ENCODE measurements at regions not wholly inside any gene's neighbourhood (a gene's known extent, or its start where the extent isn't known, plus 50 kb on each side); places are given as distances from the start of the nearest gene placed in this dataset.

GRCh38 chr5:128019391-128019790, 64.2 kb upstream of the SLC12A2 start (continued):
- TF ChIP-seq ZBTB11 (tag by site-specific recombination; conservative IDR thresholded peaks at IDR 0.05; ENCODE audit: low read depth) (no peak), ZSCAN5A (tag by site-specific recombination; IDR thresholded peaks at IDR 0.05) (no peak), TRIM28 (IDR thresholded peaks at IDR 0.05; ENCODE audit: borderline replicate concordance, low read length) (no peak), ZNF202 (tag by site-specific recombination; IDR thresholded peaks at IDR 0.05; ENCODE audit: borderline replicate concordance) (no peak), KLF16 (tag by site-specific recombination; IDR thresholded peaks at IDR 0.05) (no peak), ZBTB1 (tag by site-specific recombination; IDR thresholded peaks at IDR 0.05) (no peak), ZNF473 (tag by site-specific recombination; IDR thresholded peaks at IDR 0.05) (no peak), GLIS2 (tag by site-specific recombination; IDR thresholded peaks at IDR 0.05) (no peak)

GRCh38 chr5:128020012-128020411, 63.6 kb upstream of the SLC12A2 start:
- POLR2A ChIA-PET: no interaction called here
- CTCF ChIA-PET: interaction anchor here (0.8 kb wide), 1 partner anchor 142 kb away, joined by 3 read pairs; no protein-coding TSS in a partner anchor
- Histone ChIP-seq H3K36me3 (ENCODE audit: control insufficient read depth in 2 of 2, insufficient read depth in 1 of 2, low read length in 2 of 2) (no peaks in the 10 kb centered on the region), H3K27ac (ENCODE audit: extremely low read depth, low read depth, low read length) (no peak overlapping the region), H3K4me3 (ENCODE audit: low read depth, low read length) (no peak overlapping the region), H3K4me1 (ENCODE audit: control insufficient read depth, insufficient read depth, low read length) (peaks cover 6% of the 10 kb centered on the region), H3K9me3 (ENCODE audit: control insufficient read depth, insufficient read depth, low read depth, low read length) (no peaks in the 10 kb centered on the region)
- TF ChIP-seq ZSCAN18 (tag by site-specific recombination; IDR thresholded peaks at IDR 0.05): no peak
- no peak for TF ChIP-seq ZNF677 (tag by site-specific recombination; IDR thresholded peaks at IDR 0.05)
- TF ChIP-seq ATF2 (tag by site-specific recombination; IDR thresholded peaks at IDR 0.05; ENCODE audit: low read depth): no peak
- no peak for TF ChIP-seq ZFP41 (tag by site-specific recombination; IDR thresholded peaks at IDR 0.05; ENCODE audit: borderline replicate concordance)

- Histone ChIP-seq H3K4me3 (ENCODE audit: low read depth, low read length) (no peak overlapping the region), H3K27ac (ENCODE audit: extremely low read depth, low read depth, low read length) (no peak overlapping the region), H3K9me3 (ENCODE audit: control insufficient read depth, insufficient read depth, low read depth, low read length) (no peaks in the 10 kb centered on the region), H3K4me1 (ENCODE audit: control insufficient read depth, insufficient read depth, low read length) (no peaks in the 10 kb centered on the region), H3K36me3 (ENCODE audit: control insufficient read depth in 2 of 2, insufficient read depth in 1 of 2, low read length in 2 of 2) (no peaks in the 10 kb centered on the region)
- CTCF ChIA-PET: interaction anchor here (0.7 to 1.4 kb wide), 2 partner anchors 20 to 189 kb away, joined by 3 to 4 read pairs; no protein-coding TSS in a partner anchor
- POLR2A ChIA-PET: no interaction called here
- TF ChIP-seq ZBTB7A (tag by site-specific recombination; IDR thresholded peaks at IDR 0.05; ENCODE audit: low read depth) (no peak), ZNF548 (tag by site-specific recombination; IDR thresholded peaks at IDR 0.05) (no peak), BCL6B (tag by site-specific recombination; IDR thresholded peaks at IDR 0.05) (no peak), ZNF121 (tag by site-specific recombination; IDR thresholded peaks at IDR 0.05) (no peak), PRDM10 (tag by site-specific recombination; IDR thresholded peaks at IDR 0.05) (no peak), ZBTB21 (tag by site-specific recombination; IDR thresholded peaks at IDR 0.05) (no peak), ZNF146 (tag by site-specific recombination; IDR thresholded peaks at IDR 0.05) (no peak), EGR2 (tag by site-specific recombination; IDR thresholded peaks at IDR 0.05; ENCODE audit: low read depth) (no peak), ZNF791 (tag by site-specific recombination; IDR thresholded peaks at IDR 0.05) (no peak)
These were observed 62.2 kb upstream of the SLC12A2 start for GRCh38 chr5:128021411-128021810.
